GM13977 (cell line): ENCODE measurements at regions not wholly inside any gene's neighbourhood (a gene's known extent, or its start where the extent isn't known, plus 50 kb on each side); places are given as distances from the start of the nearest gene placed in this dataset.

Source experiments
- DNase-seq: peaks from one replicate; pipeline ENCODE4 v3.0.0; 2012; ENCODE audit warnings: low spot score
- CTCF ChIP-seq: IDR thresholded peaks from 2 replicates; pipeline ENCODE4 v1.5.1; 2012; ENCODE audit warnings: mild to moderate bottlenecking, control low read depth; ENCODE audit not compliant: insufficient read depth; ENCODE audit errors: extremely low read depth, missing control alignments
- in situ Hi-C: fragments of 300-500 bp; cut with MboI; formaldehyde crosslinking; loops from one replicate; pipeline ENCODE4 v1.12.0; 2022; ENCODE audit warnings: low sequenced_read_pairs, low pct_unique_long_range_greater_than_20kb, mixed read lengths, inconsistent platforms; ENCODE audit not compliant: unreplicated experiment

- DNase-seq, result no peak
- TF ChIP-seq CTCF, result no peak
- in situ Hi-C loops, result no loop called here
These were observed 185.3 kb upstream of the POU3F1 start for GRCh38 chr1:38231941-38232340.

- no peak for TF ChIP-seq CTCF
- in situ Hi-C loops, result no loop called here
- DNase-seq, result no peak
These were observed 182.1 kb upstream of the POU3F1 start for GRCh38 chr1:38228718-38229117.

- in situ Hi-C loops, result no loop called here
- no peak for DNase-seq
- TF ChIP-seq CTCF, result no peak
These were observed 179.2 kb upstream of the POU3F1 start for GRCh38 chr1:38225745-38226144.

- TF ChIP-seq CTCF, result no peak
- no peak for DNase-seq
- in situ Hi-C loops, result no loop called here
These were observed 176.8 kb upstream of the POU3F1 start for GRCh38 chr1:38223391-38223790.

- in situ Hi-C loops, result no loop called here
- no peak for TF ChIP-seq CTCF
- DNase-seq, result no peak
These were observed 176.3 kb upstream of the POU3F1 start for GRCh38 chr1:38222891-38223290.

- in situ Hi-C loops, result no loop called here
- TF ChIP-seq CTCF, result no peak
- no peak for DNase-seq
These were observed 174.5 kb upstream of the POU3F1 start for GRCh38 chr1:38221006-38221649.

- DNase-seq, result no peak
- TF ChIP-seq CTCF, result no peak
- in situ Hi-C loops, result no loop called here
These were observed 170.7 kb upstream of the POU3F1 start for GRCh38 chr1:38217316-38217715.
